OCI-LY1 (cell line): ENCODE measurements at regions not wholly inside any gene's neighbourhood (a gene's known extent, or its start where the extent isn't known, plus 50 kb on each side); places are given as distances from the start of the nearest gene placed in this dataset.

Experiments
- H2AFZ ChIP-seq: fragments of 200-600 bp; sonication (generic), shearing (Covaris generic); 2 replicates; pipeline ENCODE4 v1.6.0; 2014; ENCODE audit warnings: antibody characterized with exemption, mild to moderate bottlenecking, low read length
- H3F3A ChIP-seq: fragments of 200-600 bp; sonication (generic), shearing (Covaris generic); 2 replicates; pipeline ENCODE4 v1.6.0; 2014; ENCODE audit warnings: mild to moderate bottlenecking, antibody characterized with exemption, low read length, moderate library complexity; ENCODE audit not compliant: insufficient read depth
- H3K27ac ChIP-seq: fragments of 200-600 bp; sonication (generic); 2 replicates; pipeline ENCODE4 v1.5.1; 2014; ENCODE audit warnings: low read length, mixed run types, mild to moderate bottlenecking, low read depth; ENCODE audit not compliant: poor library complexity, severe bottlenecking
- H3K27me3 ChIP-seq: fragments of 200-600 bp; sonication (generic); 2 replicates; pipeline ENCODE4 v1.6.0; 2014; ENCODE audit warnings: antibody characterized with exemption, mild to moderate bottlenecking, low read length, moderate library complexity; ENCODE audit not compliant: insufficient read depth
- H3K36me3 ChIP-seq: fragments of 200-600 bp; sonication (generic); 2 replicates; pipeline ENCODE4 v1.6.1; 2014; ENCODE audit warnings: mild to moderate bottlenecking, antibody characterized with exemption, low read length, moderate library complexity, mixed read lengths; ENCODE audit not compliant: insufficient read depth
- H3K4me1 ChIP-seq: fragments of 200-600 bp; sonication (generic); 2 replicates; pipeline ENCODE4 v1.5.1; 2014; ENCODE audit warnings: mild to moderate bottlenecking, low read length, moderate library complexity; ENCODE audit not compliant: insufficient read depth, severe bottlenecking
- H3K4me2 ChIP-seq: fragments of 200-600 bp; sonication (generic), shearing (Covaris generic); 2 replicates; pipeline ENCODE4 v1.6.1; 2014; ENCODE audit warnings: low read length
- H3K4me3 ChIP-seq: fragments of 200-600 bp; sonication (generic); 2 replicates; pipeline ENCODE4 v1.5.1; 2014; ENCODE audit warnings: low read length, low read depth, mild to moderate bottlenecking, mixed read lengths; ENCODE audit not compliant: poor library complexity, severe bottlenecking
- H3K79me2 ChIP-seq: fragments of 200-600 bp; shearing (Covaris generic); 2 replicates; pipeline ENCODE4 v1.6.1; 2016; ENCODE audit warnings: mixed run types, low read length, mixed read lengths; ENCODE audit not compliant: insufficient read depth
- H3K9ac ChIP-seq: fragments of 200-600 bp; sonication (generic), shearing (Covaris generic); 2 replicates; pipeline ENCODE4 v1.6.1; 2014; ENCODE audit warnings: mild to moderate bottlenecking, low read length, mixed read lengths
- H3K9me2 ChIP-seq: fragments of 200-600 bp; sonication (generic), shearing (Covaris generic); 2 replicates; pipeline ENCODE4 v1.6.1; 2014; ENCODE audit warnings: low read depth, mild to moderate bottlenecking, low read length, mixed read lengths
- H3K9me3 ChIP-seq: fragments of 200-600 bp; shearing (Covaris generic); 2 replicates; pipeline ENCODE4 v1.6.1; 2014; ENCODE audit warnings: low read length, mixed read lengths
- H4K20me1 ChIP-seq: fragments of 200-600 bp; sonication (generic), shearing (Covaris generic); 2 replicates; pipeline ENCODE4 v1.6.0; 2016; ENCODE audit warnings: mild to moderate bottlenecking, low read length; ENCODE audit not compliant: insufficient read depth
- EZH2 ChIP-seq: fragments of 200-600 bp; sonication (generic), shearing (Covaris generic); IDR thresholded peaks from 2 replicates; pipeline ENCODE4 v1.8.0; 2017; ENCODE audit warnings: borderline replicate concordance, mixed run types, mild to moderate bottlenecking, antibody characterized with exemption, low read length, moderate library complexity, mixed read lengths
- TF ChIP-seq, protein P1 (sequence below): fragments of 200-600 bp; sonication (generic), shearing (Covaris generic); IDR thresholded peaks from 2 replicates; pipeline ENCODE4 v1.5.1; 2017; ENCODE audit warnings: mild to moderate bottlenecking, antibody characterized with exemption, low read length, moderate library complexity, mixed read lengths

DNA sequence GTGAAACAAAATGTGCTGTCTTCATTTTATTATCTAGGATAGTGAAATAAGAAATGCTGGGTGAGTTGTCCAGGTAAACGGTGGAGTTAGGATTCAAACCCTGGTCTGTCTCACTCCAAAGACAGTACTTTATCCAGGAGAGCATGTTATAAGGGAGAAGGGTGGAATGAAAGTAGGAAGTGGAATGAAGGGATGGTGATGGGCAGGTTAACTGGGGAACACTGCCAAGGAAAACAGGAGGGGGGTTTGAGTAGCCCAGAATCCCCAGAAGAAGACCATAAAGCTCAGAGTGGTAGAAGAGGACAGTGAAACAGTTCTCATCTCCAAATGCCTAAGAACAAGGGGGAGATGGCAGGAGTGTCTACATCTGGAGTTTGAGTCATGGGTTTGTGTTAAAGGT lies 169.0 kb downstream of the BARX2 start:
- Histone ChIP-seq H3K9ac (no peak overlapping the region), H3F3A (no peaks in the 10 kb centered on the region), H3K27me3 (no peaks in the 10 kb centered on the region), H3K4me1 (no peaks in the 10 kb centered on the region), H3K36me3 (no peaks in the 10 kb centered on the region), H2AFZ (no peak overlapping the region), H3K4me3 (no peak overlapping the region), H3K79me2 (no peaks in the 10 kb centered on the region), H3K4me2 (no peak overlapping the region), H4K20me1 (no peaks in the 10 kb centered on the region), H3K27ac (no peak overlapping the region), H3K9me3 (no peaks in the 10 kb centered on the region), H3K9me2 (no peaks in the 10 kb centered on the region)
- TF ChIP-seq, protein P1, sequence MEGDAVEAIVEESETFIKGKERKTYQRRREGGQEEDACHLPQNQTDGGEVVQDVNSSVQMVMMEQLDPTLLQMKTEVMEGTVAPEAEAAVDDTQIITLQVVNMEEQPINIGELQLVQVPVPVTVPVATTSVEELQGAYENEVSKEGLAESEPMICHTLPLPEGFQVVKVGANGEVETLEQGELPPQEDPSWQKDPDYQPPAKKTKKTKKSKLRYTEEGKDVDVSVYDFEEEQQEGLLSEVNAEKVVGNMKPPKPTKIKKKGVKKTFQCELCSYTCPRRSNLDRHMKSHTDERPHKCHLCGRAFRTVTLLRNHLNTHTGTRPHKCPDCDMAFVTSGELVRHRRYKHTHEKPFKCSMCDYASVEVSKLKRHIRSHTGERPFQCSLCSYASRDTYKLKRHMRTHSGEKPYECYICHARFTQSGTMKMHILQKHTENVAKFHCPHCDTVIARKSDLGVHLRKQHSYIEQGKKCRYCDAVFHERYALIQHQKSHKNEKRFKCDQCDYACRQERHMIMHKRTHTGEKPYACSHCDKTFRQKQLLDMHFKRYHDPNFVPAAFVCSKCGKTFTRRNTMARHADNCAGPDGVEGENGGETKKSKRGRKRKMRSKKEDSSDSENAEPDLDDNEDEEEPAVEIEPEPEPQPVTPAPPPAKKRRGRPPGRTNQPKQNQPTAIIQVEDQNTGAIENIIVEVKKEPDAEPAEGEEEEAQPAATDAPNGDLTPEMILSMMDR, result no peak
- no peak for TF ChIP-seq EZH2

DNA sequence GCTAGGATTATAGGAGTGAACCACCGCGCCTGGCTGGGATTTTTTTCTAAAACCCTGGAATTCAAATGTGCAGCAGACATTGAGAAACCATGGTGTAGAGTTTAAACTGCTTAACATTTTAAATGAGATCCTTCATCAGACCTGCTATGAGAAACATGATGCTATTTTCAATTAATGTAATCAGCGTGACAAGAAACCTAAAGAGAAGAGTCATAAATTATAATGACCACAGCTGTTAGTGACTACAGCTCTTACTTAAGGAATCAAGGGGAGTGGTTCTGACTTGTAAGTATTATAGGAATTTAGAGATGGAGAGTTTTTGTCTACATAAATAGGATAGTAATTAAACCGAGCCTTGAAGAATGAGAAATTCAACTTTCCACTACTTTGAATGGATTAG lies 170.6 kb downstream of the BARX2 start:
- Histone ChIP-seq H3K9me3 (no peaks in the 10 kb centered on the region), H3K27ac (no peak overlapping the region), H4K20me1 (no peaks in the 10 kb centered on the region), H2AFZ (no peak overlapping the region), H3K36me3 (no peaks in the 10 kb centered on the region), H3F3A (no peaks in the 10 kb centered on the region), H3K4me2 (no peak overlapping the region), H3K9ac (no peak overlapping the region), H3K4me1 (no peaks in the 10 kb centered on the region), H3K79me2 (no peaks in the 10 kb centered on the region), H3K9me2 (no peaks in the 10 kb centered on the region), H3K27me3 (no peaks in the 10 kb centered on the region), H3K4me3 (no peak overlapping the region)
- TF ChIP-seq, protein P1, result no peak
- no peak for TF ChIP-seq EZH2

DNA sequence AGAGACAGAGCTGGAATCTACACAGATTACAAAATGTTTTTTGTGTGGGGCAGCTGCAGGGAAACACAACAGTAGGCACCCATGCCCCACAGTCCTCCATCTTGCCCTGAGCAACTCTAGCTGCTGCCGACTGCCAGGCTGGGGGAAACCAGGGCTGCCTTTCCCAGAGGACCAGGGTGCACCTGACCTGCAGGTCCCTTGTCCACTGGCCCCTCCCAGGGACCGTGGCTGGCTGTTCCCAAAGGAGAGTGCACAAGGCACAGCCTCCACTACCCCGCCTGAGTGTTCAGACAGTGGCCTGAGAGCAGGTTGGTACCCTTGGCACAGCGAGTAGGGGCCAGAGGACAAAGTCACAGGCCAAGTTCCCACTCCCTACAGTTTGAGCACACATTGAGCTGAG lies 181.8 kb downstream of the BARX2 start:
- Histone ChIP-seq H3F3A (no peaks in the 10 kb centered on the region), H2AFZ (no peak overlapping the region), H3K79me2 (no peaks in the 10 kb centered on the region), H3K27ac (no peak overlapping the region), H3K4me3 (no peak overlapping the region), H3K4me2 (no peak overlapping the region), H3K9ac (no peak overlapping the region), H3K9me3 (no peaks in the 10 kb centered on the region), H3K36me3 (no peaks in the 10 kb centered on the region), H3K9me2 (no peaks in the 10 kb centered on the region), H3K4me1 (no peaks in the 10 kb centered on the region), H3K27me3 (no peaks in the 10 kb centered on the region), H4K20me1 (no peaks in the 10 kb centered on the region)
- TF ChIP-seq, protein P1, result no peak
- TF ChIP-seq EZH2, result no peak
